ENCODE measurements at regions not wholly inside any gene's neighbourhood (a gene's known extent, or its start where the extent isn't known, plus 50 kb on each side); places are given as distances from the start of the nearest gene placed in this dataset.
A peak's percentile ranks its signal among the peaks of the same experiment; 100 is the strongest.

DNA sequence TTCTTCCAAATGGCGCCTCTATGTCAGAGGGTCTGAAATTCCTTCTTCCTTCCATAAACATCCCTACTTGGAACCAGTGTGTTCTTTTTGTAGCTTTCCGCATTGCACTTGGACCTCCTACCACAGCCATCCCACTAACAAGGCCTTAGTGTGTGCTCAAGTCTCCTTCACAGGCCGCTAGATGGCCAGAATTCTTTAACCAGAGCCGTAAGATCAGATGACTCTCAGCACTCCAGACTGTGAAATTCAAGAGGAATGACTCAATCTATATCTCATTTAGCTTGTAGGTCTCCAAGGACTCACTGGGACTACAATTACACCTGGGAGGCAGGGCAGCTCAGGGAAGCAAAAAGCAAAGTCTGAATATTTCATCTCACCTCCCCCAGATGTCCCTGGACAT is 298.9 kb downstream of the EIPR1 start:
- no peak overlapping the region for H3K9ac ChIP-seq (ENCODE audit: insufficient read depth in 1 of 2, low read depth in 2 of 2, low read length in 2 of 2)
- BruUV-seq (replicated peaks) = no TSS peak
- H3K4me1 ChIP-seq (replicated peaks in 1 of 2; ENCODE audit: control insufficient read depth in 2 of 2, insufficient read depth in 2 of 2, low read length in 2 of 2) = peaks cover 0 to 3% of the 10 kb centered on the region in 2 experiments; a peak in 1 of 5 replicates
- ChIA-PET CTCF (ENCODE audit: low intra/inter-chr PET ratio) (no interaction called here), POLR2A (no interaction called here)
- H2AFZ ChIP-seq (ENCODE audit: low read depth, low read length) = no peak overlapping the region
- no peaks in the 10 kb centered on the region for H3K9me3 ChIP-seq (replicated peaks; ENCODE audit: control insufficient read depth, insufficient read depth, low read depth, low read length)
- ATAC-seq (peak; percentile 87), DNase-seq (ENCODE audit: extremely low read depth in 1 of 4, low spot score in 3 of 4) (peak in 1 of 4 experiments; percentile 35), FAIRE-seq (peak; percentile 77)
- intact Hi-C loops (cut with micrococcal nuclease) (loop anchor here (10.0 kb wide), 1 partner anchor 226 kb away; no protein-coding TSS in a partner anchor), in situ Hi-C loops (cut with MboI) (no loop called here)
- no peak overlapping the region for H3K4me2 ChIP-seq (ENCODE audit: insufficient read depth, low read length)
- WGBS (ENCODE audit: insufficient coverage, low coverage, missing lambda C conversion rate) = 11% methylated on average over 4 of the region's 4 CpGs
- H3K36me3 ChIP-seq (ENCODE audit: control insufficient read depth, insufficient read depth, low read length) = no peaks in the 10 kb centered on the region
- H3K27ac ChIP-seq (ENCODE audit: extremely low read depth, low read depth, low read length) = no peak overlapping the region
- H3K4me3 ChIP-seq = no peak overlapping the region
- H4K20me1 ChIP-seq (replicated peaks; ENCODE audit: control insufficient read depth, insufficient read depth, low read length) = peaks cover 7% of the 10 kb centered on the region; the same call in 1 of the 2 replicates
- peaks cover 33 to 62% of the 10 kb centered on the region in 2 experiments; a peak in 4 of 5 replicates for H3K27me3 ChIP-seq (ENCODE audit: control insufficient read depth in 2 of 2, insufficient read depth in 2 of 2, low read length in 2 of 2)
- no peaks in the 10 kb centered on the region for H3K9me1 ChIP-seq (ENCODE audit: control insufficient read depth, insufficient read depth, low read length)
- no peaks in the 10 kb centered on the region for H3K79me2 ChIP-seq (ENCODE audit: control insufficient read depth, insufficient read depth, low read length)
- TF ChIP-seq, protein P1, sequence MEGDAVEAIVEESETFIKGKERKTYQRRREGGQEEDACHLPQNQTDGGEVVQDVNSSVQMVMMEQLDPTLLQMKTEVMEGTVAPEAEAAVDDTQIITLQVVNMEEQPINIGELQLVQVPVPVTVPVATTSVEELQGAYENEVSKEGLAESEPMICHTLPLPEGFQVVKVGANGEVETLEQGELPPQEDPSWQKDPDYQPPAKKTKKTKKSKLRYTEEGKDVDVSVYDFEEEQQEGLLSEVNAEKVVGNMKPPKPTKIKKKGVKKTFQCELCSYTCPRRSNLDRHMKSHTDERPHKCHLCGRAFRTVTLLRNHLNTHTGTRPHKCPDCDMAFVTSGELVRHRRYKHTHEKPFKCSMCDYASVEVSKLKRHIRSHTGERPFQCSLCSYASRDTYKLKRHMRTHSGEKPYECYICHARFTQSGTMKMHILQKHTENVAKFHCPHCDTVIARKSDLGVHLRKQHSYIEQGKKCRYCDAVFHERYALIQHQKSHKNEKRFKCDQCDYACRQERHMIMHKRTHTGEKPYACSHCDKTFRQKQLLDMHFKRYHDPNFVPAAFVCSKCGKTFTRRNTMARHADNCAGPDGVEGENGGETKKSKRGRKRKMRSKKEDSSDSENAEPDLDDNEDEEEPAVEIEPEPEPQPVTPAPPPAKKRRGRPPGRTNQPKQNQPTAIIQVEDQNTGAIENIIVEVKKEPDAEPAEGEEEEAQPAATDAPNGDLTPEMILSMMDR (IDR thresholded peaks at IDR 0.05 in 2 of 3, conservative IDR thresholded peaks at IDR 0.05 in 1 of 3; ENCODE audit: insufficient read depth in 2 of 3, low read depth in 1 of 3, low read length in 3 of 3) = peak; percentile 38 to 44 (median 39); a peak in 3 of 6 replicates
- no peak for TF ChIP-seq U2AF1 (optimal IDR thresholded peaks at IDR 0.05; ENCODE audit: low read depth, low read length)
- no peak for TF ChIP-seq NFYB (IDR thresholded peaks at IDR 0.05; ENCODE audit: extremely low read depth, insufficient read length)
- TF ChIP-seq RAD21 (CRISPR knock-in tag; conservative IDR thresholded peaks at IDR 0.05 in 1 of 2, IDR thresholded peaks at IDR 0.05 in 1 of 2) = peak in 1 of 2 experiments; percentile 44; a peak in 2 of 4 replicates
- TF ChIP-seq, protein P2, sequence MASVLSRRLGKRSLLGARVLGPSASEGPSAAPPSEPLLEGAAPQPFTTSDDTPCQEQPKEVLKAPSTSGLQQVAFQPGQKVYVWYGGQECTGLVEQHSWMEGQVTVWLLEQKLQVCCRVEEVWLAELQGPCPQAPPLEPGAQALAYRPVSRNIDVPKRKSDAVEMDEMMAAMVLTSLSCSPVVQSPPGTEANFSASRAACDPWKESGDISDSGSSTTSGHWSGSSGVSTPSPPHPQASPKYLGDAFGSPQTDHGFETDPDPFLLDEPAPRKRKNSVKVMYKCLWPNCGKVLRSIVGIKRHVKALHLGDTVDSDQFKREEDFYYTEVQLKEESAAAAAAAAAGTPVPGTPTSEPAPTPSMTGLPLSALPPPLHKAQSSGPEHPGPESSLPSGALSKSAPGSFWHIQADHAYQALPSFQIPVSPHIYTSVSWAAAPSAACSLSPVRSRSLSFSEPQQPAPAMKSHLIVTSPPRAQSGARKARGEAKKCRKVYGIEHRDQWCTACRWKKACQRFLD (CRISPR knock-in tag; IDR thresholded peaks at IDR 0.05) = no peak
- TF ChIP-seq ZNF347 (CRISPR knock-in tag; IDR thresholded peaks at IDR 0.05; ENCODE audit: low read depth) = no peak
- TF ChIP-seq, protein P3, sequence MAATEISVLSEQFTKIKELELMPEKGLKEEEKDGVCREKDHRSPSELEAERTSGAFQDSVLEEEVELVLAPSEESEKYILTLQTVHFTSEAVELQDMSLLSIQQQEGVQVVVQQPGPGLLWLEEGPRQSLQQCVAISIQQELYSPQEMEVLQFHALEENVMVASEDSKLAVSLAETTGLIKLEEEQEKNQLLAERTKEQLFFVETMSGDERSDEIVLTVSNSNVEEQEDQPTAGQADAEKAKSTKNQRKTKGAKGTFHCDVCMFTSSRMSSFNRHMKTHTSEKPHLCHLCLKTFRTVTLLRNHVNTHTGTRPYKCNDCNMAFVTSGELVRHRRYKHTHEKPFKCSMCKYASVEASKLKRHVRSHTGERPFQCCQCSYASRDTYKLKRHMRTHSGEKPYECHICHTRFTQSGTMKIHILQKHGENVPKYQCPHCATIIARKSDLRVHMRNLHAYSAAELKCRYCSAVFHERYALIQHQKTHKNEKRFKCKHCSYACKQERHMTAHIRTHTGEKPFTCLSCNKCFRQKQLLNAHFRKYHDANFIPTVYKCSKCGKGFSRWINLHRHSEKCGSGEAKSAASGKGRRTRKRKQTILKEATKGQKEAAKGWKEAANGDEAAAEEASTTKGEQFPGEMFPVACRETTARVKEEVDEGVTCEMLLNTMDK (IDR thresholded peaks at IDR 0.05; ENCODE audit: borderline replicate concordance, insufficient read depth, low read depth, low read length, poor library complexity, severe bottlenecking) = peak; percentile 40
- TF ChIP-seq ZNF316 (IDR thresholded peaks at IDR 0.05) = no peak
- no peak for TF ChIP-seq NFE2 (IDR thresholded peaks at IDR 0.05; ENCODE audit: low read depth)
- TF ChIP-seq, protein P4, sequence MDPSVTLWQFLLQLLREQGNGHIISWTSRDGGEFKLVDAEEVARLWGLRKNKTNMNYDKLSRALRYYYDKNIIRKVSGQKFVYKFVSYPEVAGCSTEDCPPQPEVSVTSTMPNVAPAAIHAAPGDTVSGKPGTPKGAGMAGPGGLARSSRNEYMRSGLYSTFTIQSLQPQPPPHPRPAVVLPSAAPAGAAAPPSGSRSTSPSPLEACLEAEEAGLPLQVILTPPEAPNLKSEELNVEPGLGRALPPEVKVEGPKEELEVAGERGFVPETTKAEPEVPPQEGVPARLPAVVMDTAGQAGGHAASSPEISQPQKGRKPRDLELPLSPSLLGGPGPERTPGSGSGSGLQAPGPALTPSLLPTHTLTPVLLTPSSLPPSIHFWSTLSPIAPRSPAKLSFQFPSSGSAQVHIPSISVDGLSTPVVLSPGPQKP (CRISPR knock-in tag; IDR thresholded peaks at IDR 0.05) = no peak
- no peak for TF ChIP-seq ZNF124 (CRISPR knock-in tag; IDR thresholded peaks at IDR 0.05)
- TF ChIP-seq ZC3H11A (IDR thresholded peaks at IDR 0.05; ENCODE audit: low read depth, low read length) = no peak
- TF ChIP-seq NFATC3 (IDR thresholded peaks at IDR 0.05) = no peak
- TF ChIP-seq ZNF431 (CRISPR knock-in tag; IDR thresholded peaks at IDR 0.05) = no peak
- TF ChIP-seq ZNF830 (CRISPR knock-in tag; IDR thresholded peaks at IDR 0.05) = no peak

All from K562 (cell line).